ENCODE measurements at regions not wholly inside any gene's neighbourhood (a gene's known extent, or its start where the extent isn't known, plus 50 kb on each side); places are given as distances from the start of the nearest gene placed in this dataset.

DNA sequence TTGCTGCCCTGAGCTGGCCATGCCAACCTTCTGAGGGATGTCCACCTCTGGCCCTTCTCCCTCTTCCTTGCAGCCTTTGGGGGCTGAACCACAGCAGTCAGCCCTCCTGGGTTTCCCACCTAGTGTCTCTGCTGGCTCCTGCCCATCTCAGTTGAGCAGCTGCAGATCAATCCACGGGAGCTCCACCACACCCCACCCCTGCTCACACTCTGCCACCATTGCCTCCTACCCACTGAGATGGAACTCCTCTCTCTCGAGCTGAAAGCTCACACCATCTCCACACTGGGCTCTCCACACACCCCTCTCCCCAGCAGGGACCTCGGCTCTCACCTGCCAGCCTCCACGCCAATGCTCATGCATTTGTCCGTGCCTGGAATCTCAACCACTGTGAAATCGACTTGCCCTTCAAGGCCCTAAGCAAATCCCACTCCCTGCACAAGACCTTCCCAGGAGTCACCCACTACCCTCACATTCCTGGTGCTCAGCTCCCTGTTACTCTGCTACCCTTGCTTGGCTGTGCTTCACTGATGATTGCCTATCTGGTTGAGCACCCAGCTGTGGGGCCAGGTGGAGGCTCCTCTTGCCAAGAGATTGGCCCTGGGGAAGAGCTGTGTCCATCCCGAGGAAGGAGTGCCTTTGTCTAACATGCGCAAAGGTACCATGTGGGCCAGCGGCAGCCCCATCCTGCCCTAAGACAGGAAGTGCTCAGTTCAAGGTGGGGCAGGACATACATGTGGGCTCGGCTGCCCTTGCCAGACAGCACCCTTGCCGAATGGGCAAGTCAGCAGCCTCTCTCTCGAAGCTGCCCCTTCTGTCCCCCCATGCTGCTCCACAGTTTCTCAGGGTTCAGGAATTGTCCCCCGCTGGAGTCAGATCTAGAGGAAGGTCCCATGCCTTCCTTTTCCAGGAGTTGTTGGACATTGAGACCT is 208.7 kb downstream of the CYP26B1 start:
- Histone ChIP-seq H3K4me3 (ENCODE audit: insufficient read depth in 1 of 2, low read depth in 1 of 2, low read length in 2 of 2) (no peak overlapping the region), H3K9ac (ENCODE audit: low read length) (no peak overlapping the region), H2AK5ac (ENCODE audit: low read length, severe bottlenecking) (no peak overlapping the region), H3K18ac (ENCODE audit: low read depth in 1 of 2, low read length in 2 of 2) (no peak overlapping the region), H2BK12ac (ENCODE audit: low read length in 2 of 2) (no peak overlapping the region), H3K4me1 (ENCODE audit: control insufficient read depth, insufficient read depth, low read depth, low read length) (peaks cover 3% of the 10 kb centered on the region), H2BK120ac (ENCODE audit: low read depth, low read length) (no peak overlapping the region), H3K36me3 (ENCODE audit: control insufficient read depth in 1 of 2, insufficient read depth in 2 of 2, low read depth in 1 of 2, low read length in 2 of 2) (no peaks in the 10 kb centered on the region), H3K27ac (ENCODE audit: low read length, poor library complexity, severe bottlenecking) (no peak overlapping the region), H3K4me2 (ENCODE audit: low read length, poor library complexity, severe bottlenecking) (no peak overlapping the region), H3K4ac (ENCODE audit: low read depth in 1 of 2, low read length in 2 of 2) (no peak overlapping the region), H3K27me3 (ENCODE audit: control insufficient read depth in 1 of 2, insufficient read depth in 1 of 2, low read length in 2 of 2) (peaks cover 0 to 40% of the 10 kb centered on the region in 2 experiments), H2BK5ac (ENCODE audit: low read depth, low read length, poor library complexity, severe bottlenecking) (no peak overlapping the region), H2BK15ac (ENCODE audit: low read depth, poor library complexity, severe bottlenecking) (no peak overlapping the region), H3K79me1 (replicated peaks; ENCODE audit: low read length, poor library complexity, severe bottlenecking) (no peaks in the 10 kb centered on the region), H2AFZ (ENCODE audit: low read depth, low read length) (no peak overlapping the region), H3K14ac (ENCODE audit: low read length in 2 of 2) (no peak overlapping the region), H3K23ac (ENCODE audit: low read length in 2 of 2) (no peak overlapping the region), H4K91ac (ENCODE audit: low read length) (no peak overlapping the region), H4K8ac (ENCODE audit: low read length) (no peak overlapping the region), H3K9me3 (ENCODE audit: control insufficient read depth, low read length) (no peaks in the 10 kb centered on the region)
- WGBS: 87% methylated on average over 13 of the region's 13 CpGs
- no peak for DNase-seq

DNA sequence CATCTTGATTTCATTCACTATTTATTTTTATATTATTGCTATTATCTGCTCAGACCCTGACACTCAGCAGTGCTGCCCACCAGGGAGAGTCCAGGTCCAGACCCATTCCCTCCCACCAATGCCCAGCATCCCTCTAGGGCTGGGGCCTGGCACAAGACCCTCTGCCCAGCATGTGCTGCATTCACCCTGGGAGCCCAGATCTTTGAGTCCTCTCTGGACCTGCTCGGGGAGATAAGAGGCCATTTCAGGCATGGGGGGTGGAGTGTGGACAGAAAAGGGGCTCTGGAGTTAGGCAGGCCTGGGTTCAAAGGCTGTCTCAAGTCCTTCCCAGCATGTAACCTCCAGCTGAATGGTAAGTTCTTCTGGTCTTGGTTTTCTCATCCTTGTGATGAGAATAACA is 209.6 kb downstream of the CYP26B1 start:
- H2AFZ ChIP-seq (ENCODE audit: low read depth, low read length): no peak overlapping the region
- H3K23ac ChIP-seq (ENCODE audit: low read length in 2 of 2): no peak overlapping the region
- H3K27me3 ChIP-seq (ENCODE audit: control insufficient read depth in 1 of 2, insufficient read depth in 1 of 2, low read length in 2 of 2): peaks cover 0 to 45% of the 10 kb centered on the region in 2 experiments
- H3K14ac ChIP-seq (ENCODE audit: low read length in 2 of 2): no peak overlapping the region
- no peak overlapping the region for H2BK5ac ChIP-seq (ENCODE audit: low read depth, low read length, poor library complexity, severe bottlenecking)
- H3K4me2 ChIP-seq (ENCODE audit: low read length, poor library complexity, severe bottlenecking): no peak overlapping the region
- H3K36me3 ChIP-seq (ENCODE audit: control insufficient read depth in 1 of 2, insufficient read depth in 2 of 2, low read depth in 1 of 2, low read length in 2 of 2): no peaks in the 10 kb centered on the region
- H3K27ac ChIP-seq (ENCODE audit: low read length, poor library complexity, severe bottlenecking): no peak overlapping the region
- 53% methylated on average over 1 of the region's 1 CpG for WGBS
- H3K79me1 ChIP-seq (replicated peaks; ENCODE audit: low read length, poor library complexity, severe bottlenecking): no peaks in the 10 kb centered on the region
- H2BK12ac ChIP-seq (ENCODE audit: low read length in 2 of 2): no peak overlapping the region
- peaks cover 4% of the 10 kb centered on the region for H3K4me1 ChIP-seq (ENCODE audit: control insufficient read depth, insufficient read depth, low read depth, low read length)
- no peak overlapping the region for H3K18ac ChIP-seq (ENCODE audit: low read depth in 1 of 2, low read length in 2 of 2)
- no peak overlapping the region for H2BK120ac ChIP-seq (ENCODE audit: low read depth, low read length)
- H4K91ac ChIP-seq (ENCODE audit: low read length): no peak overlapping the region
- no peak for DNase-seq
- H3K9me3 ChIP-seq (ENCODE audit: control insufficient read depth, low read length): no peaks in the 10 kb centered on the region
- H2BK15ac ChIP-seq (ENCODE audit: low read depth, poor library complexity, severe bottlenecking): no peak overlapping the region
- no peak overlapping the region for H2AK5ac ChIP-seq (ENCODE audit: low read length, severe bottlenecking)
- no peak overlapping the region for H3K9ac ChIP-seq (ENCODE audit: low read length)
- H3K4ac ChIP-seq (ENCODE audit: low read depth in 1 of 2, low read length in 2 of 2): no peak overlapping the region
- no peak overlapping the region for H4K8ac ChIP-seq (ENCODE audit: low read length)
- H3K4me3 ChIP-seq (ENCODE audit: insufficient read depth in 1 of 2, low read depth in 1 of 2, low read length in 2 of 2): no peak overlapping the region

DNA sequence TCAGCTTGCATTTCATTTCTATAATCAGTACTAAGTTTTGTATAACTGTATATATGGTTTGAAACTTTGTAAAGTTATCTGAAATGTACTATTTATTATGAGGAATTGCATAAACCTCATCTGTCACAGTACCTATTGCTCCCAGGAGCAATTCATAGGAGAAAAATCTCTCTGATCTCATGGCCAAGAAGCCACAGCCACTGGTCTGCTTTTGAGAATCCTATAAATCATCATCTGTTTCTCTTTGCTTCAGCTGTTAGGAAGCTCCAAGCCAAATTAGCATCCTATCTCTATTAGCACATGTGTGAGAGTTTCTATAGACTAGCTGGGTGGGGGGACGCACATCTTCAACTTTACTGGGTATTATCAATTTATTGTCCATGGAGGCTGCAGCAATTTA is 210.3 kb downstream of the CYP26B1 start:
- Histone ChIP-seq H2BK120ac (ENCODE audit: low read depth, low read length) (no peak overlapping the region), H3K27ac (ENCODE audit: low read length, poor library complexity, severe bottlenecking) (no peak overlapping the region), H3K4me1 (ENCODE audit: control insufficient read depth, insufficient read depth, low read depth, low read length) (peaks cover 4% of the 10 kb centered on the region), H3K9ac (ENCODE audit: low read length) (no peak overlapping the region), H3K14ac (ENCODE audit: low read length in 2 of 2) (no peak overlapping the region), H2BK15ac (ENCODE audit: low read depth, poor library complexity, severe bottlenecking) (no peak overlapping the region), H3K9me3 (ENCODE audit: control insufficient read depth, low read length) (no peaks in the 10 kb centered on the region), H3K23ac (ENCODE audit: low read length in 2 of 2) (no peak overlapping the region), H2BK5ac (ENCODE audit: low read depth, low read length, poor library complexity, severe bottlenecking) (no peak overlapping the region), H3K4me3 (ENCODE audit: insufficient read depth in 1 of 2, low read depth in 1 of 2, low read length in 2 of 2) (no peak overlapping the region), H2AFZ (ENCODE audit: low read depth, low read length) (no peak overlapping the region), H3K4me2 (ENCODE audit: low read length, poor library complexity, severe bottlenecking) (no peak overlapping the region), H3K18ac (ENCODE audit: low read depth in 1 of 2, low read length in 2 of 2) (no peak overlapping the region), H3K4ac (ENCODE audit: low read depth in 1 of 2, low read length in 2 of 2) (no peak overlapping the region), H3K36me3 (ENCODE audit: control insufficient read depth in 1 of 2, insufficient read depth in 2 of 2, low read depth in 1 of 2, low read length in 2 of 2) (no peaks in the 10 kb centered on the region), H2BK12ac (ENCODE audit: low read length in 2 of 2) (no peak overlapping the region), H3K27me3 (ENCODE audit: control insufficient read depth in 1 of 2, insufficient read depth in 1 of 2, low read length in 2 of 2) (peaks cover 0 to 51% of the 10 kb centered on the region in 2 experiments), H4K8ac (ENCODE audit: low read length) (no peak overlapping the region), H3K79me1 (replicated peaks; ENCODE audit: low read length, poor library complexity, severe bottlenecking) (no peaks in the 10 kb centered on the region), H4K91ac (ENCODE audit: low read length) (no peak overlapping the region), H2AK5ac (ENCODE audit: low read length, severe bottlenecking) (no peak overlapping the region)
- 100% methylated on average over 1 of the region's 1 CpG for WGBS
- DNase-seq: no peak

DNA sequence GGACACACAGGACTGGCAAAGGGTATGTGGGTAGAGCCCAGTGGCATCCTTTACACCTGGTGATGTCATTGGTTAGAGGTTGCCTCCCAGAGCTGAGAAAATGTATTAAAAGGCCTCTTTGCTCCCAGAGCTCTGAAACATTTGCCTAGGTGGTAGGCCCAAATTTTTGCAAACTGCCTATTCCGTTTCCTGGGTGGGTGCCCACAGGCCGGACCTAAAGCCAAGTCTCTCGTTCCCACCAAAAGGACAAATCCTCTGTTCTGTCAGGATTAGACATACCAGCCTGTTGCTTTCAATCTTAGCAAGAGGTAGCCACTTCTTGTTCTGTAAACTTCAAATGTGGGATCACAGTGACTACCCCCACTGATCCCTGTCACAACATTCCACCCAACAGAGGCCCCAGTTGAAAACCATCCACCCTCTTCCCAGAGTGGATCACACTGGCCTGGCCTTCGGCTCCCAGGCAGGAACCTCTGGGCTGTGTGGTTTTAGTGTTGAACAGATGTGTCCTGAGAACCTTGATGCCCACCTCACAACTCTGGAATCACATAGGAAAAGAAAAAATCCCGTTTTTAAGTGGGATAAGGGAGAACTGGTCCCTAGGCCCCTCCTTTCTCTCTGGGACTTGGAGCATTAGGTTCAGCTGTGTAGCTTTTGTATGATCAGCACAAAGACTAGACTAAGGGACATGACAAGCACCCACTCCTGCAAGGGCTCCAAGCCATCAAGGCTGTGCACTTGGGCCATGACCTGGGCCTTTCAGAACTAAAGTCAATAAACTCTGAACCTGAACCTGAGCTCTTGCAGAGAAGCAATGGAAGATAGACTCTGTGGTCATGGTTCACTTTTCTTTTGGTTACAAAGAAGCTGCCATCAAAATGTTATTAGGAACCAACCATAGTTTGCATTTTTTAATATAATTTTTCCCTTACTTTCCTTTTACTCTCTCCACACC is 211.3 kb downstream of the CYP26B1 start:
- no peak overlapping the region for H4K91ac ChIP-seq (ENCODE audit: low read length)
- H3K14ac ChIP-seq (ENCODE audit: low read length in 2 of 2): no peak overlapping the region
- 85% methylated on average over 3 of the region's 5 CpGs for WGBS
- H3K4me3 ChIP-seq (ENCODE audit: insufficient read depth in 1 of 2, low read depth in 1 of 2, low read length in 2 of 2): no peak overlapping the region
- DNase-seq: no peak
- no peak overlapping the region for H3K4me2 ChIP-seq (ENCODE audit: low read length, poor library complexity, severe bottlenecking)
- H3K18ac ChIP-seq (ENCODE audit: low read depth in 1 of 2, low read length in 2 of 2): no peak overlapping the region
- H3K79me1 ChIP-seq (replicated peaks; ENCODE audit: low read length, poor library complexity, severe bottlenecking): no peaks in the 10 kb centered on the region
- no peak overlapping the region for H3K23ac ChIP-seq (ENCODE audit: low read length in 2 of 2)
- peaks cover 0 to 52% of the 10 kb centered on the region in 2 experiments for H3K27me3 ChIP-seq (ENCODE audit: control insufficient read depth in 1 of 2, insufficient read depth in 1 of 2, low read length in 2 of 2)
- H2BK15ac ChIP-seq (ENCODE audit: low read depth, poor library complexity, severe bottlenecking): no peak overlapping the region
- H2AFZ ChIP-seq (ENCODE audit: low read depth, low read length): no peak overlapping the region
- H2BK12ac ChIP-seq (ENCODE audit: low read length in 2 of 2): no peak overlapping the region
- no peak overlapping the region for H3K27ac ChIP-seq (ENCODE audit: low read length, poor library complexity, severe bottlenecking)
- H3K4me1 ChIP-seq (ENCODE audit: control insufficient read depth, insufficient read depth, low read depth, low read length): peaks cover 4% of the 10 kb centered on the region
- H2BK5ac ChIP-seq (ENCODE audit: low read depth, low read length, poor library complexity, severe bottlenecking): no peak overlapping the region
- no peak overlapping the region for H2AK5ac ChIP-seq (ENCODE audit: low read length, severe bottlenecking)
- H2BK120ac ChIP-seq (ENCODE audit: low read depth, low read length): no peak overlapping the region
- H3K9ac ChIP-seq (ENCODE audit: low read length): peak overlapping the region; percentile 21
- H3K4ac ChIP-seq (ENCODE audit: low read depth in 1 of 2, low read length in 2 of 2): no peak overlapping the region
- no peaks in the 10 kb centered on the region for H3K36me3 ChIP-seq (ENCODE audit: control insufficient read depth in 1 of 2, insufficient read depth in 2 of 2, low read depth in 1 of 2, low read length in 2 of 2)
- no peaks in the 10 kb centered on the region for H3K9me3 ChIP-seq (ENCODE audit: control insufficient read depth, low read length)
- no peak overlapping the region for H4K8ac ChIP-seq (ENCODE audit: low read length)

All from mesenchymal stem cell (in vitro differentiated cells and primary cell).